Motor neuron (in vitro differentiated cells): ENCODE measurements at regions not wholly inside any gene's neighbourhood (a gene's known extent, or its start where the extent isn't known, plus 50 kb on each side); places are given as distances from the start of the nearest gene placed in this dataset.
"Not testable (repeated sequence)": the region's sequence is repeated elsewhere in the genome, so short reads cannot be mapped to it uniquely, and the experiment has no call there.

Experiments
- ATAC-seq, 8 experiments: fragments of 200-7000 bp; cut with Tn5 transposase; replicated peaks in 6 of 8; 2 replicates each; pipeline ENCODE4 v1.8.0; 2021; ENCODE audit warnings: mild to moderate bottlenecking in 8 of 8, moderate library complexity in 8 of 8
- H3K27ac ChIP-seq, 2 donors: fragments of 250-450 bp; sonication (Bioruptor Pico); 2 replicates each; pipeline ENCODE4 v1.9.0; 2021; ENCODE audit warnings: antibody characterized with exemption in 2 of 2, mild to moderate bottlenecking in 2 of 2, moderate library complexity in 1 of 2
- H3K4me1 ChIP-seq, 2 donors: fragments of 250-450 bp; sonication (Bioruptor Pico); replicated peaks in 1 of 2; 2 replicates each; pipeline ENCODE4 v1.6.1; 2021; ENCODE audit warnings: antibody characterized with exemption in 2 of 2, mild to moderate bottlenecking in 2 of 2, moderate library complexity in 1 of 2
- H3K4me3 ChIP-seq, 5 donors: fragments of 250-450 bp; sonication (Bioruptor Pico); 2 replicates each; pipeline ENCODE4 v1.9.0; 2021; ENCODE audit warnings: antibody characterized with exemption in 5 of 5, mild to moderate bottlenecking in 5 of 5, moderate library complexity in 4 of 5
- WGBS, 10 experiments: fragments of 450-650 bp; shearing (Covaris generic); methylation state at CpG; one replicate each; pipeline ENCODE4 v1.0.0; 2022; 5-methylcytosine and 5-hydroxymethylcytosine counted together
- in situ Hi-C, 9 experiments: fragments of 400-800 bp; cut with MboI; loops; one replicate each; pipeline ENCODE4 v1.15.0; 2021; ENCODE audit warnings: low sequenced_read_pairs in 9 of 9, low pct_unique_long_range_greater_than_20kb in 2 of 9; ENCODE audit not compliant: unreplicated experiment in 9 of 9

DNA sequence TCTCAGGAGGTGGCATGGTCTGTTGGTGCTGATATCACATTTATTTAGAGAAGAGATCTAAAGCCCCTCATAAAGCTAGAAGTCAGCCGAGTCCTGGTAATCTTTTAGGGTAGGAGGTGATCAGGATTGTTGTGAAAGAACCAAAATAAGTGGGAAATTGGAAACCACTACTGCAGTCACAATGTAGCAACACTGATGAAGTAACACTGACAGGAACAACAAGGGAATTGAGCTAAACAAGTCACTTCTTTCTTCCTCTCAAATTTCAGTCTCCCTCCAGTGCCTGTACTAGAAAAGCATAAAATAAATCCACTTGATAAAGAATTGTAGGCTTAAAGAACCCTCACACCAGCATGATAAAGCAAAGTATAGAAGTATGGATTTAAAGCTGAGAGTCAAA, 1509.0 kb downstream of the GRIK2 start:
- H3K27ac ChIP-seq: no peak overlapping the region
- WGBS, 10 experiments: 0 to 100% (median 54%) methylated on average over 1 of the region's 1 CpG; no CpG with 5 or more reads in 2 of the 10 experiments
- H3K4me1 ChIP-seq: no peaks in the 10 kb centered on the region
- no peak overlapping the region for H3K4me3 ChIP-seq
- in situ Hi-C loops: no loop called here
- no peak for ATAC-seq

DNA sequence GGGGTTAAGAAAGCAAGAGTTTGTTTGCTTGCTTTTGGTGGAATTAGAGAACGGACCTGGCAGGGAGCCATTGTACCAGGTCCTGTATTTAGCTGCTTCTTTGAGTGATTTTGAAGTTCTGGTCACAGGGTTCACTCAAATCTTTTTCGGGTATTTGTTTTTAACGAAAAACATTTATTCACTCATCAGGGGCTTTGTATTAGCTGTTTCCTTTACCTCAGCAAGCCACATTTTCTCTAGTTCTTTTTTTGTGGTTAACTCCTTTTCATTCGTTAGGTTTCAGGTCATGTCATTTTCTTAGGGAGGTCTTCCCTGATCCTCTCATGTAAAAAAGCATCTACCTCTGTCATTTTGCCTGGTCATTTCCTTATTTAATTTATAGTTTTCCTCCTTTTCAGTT, 1502.2 kb downstream of the GRIK2 start:
- no peak for ATAC-seq

GRCh38 chr6:102885165-102885564, 1491.7 kb downstream of the GRIK2 start:
- Histone ChIP-seq H3K4me3 (no peak overlapping the region), H3K4me1 (no peaks in the 10 kb centered on the region), H3K27ac (no peak overlapping the region)
- 10 to 100% (median 39%) methylated on average over 1 to 2 of the region's 2 CpGs; no CpG with 5 or more reads in 2 of the 10 experiments for WGBS, 10 experiments
- in situ Hi-C loops: no loop called here
- ATAC-seq: no peak

More for the DNA sequence above, 1502.2 kb downstream of the GRIK2 start:
- 0 to 94% (median 67%) methylated on average over 1 to 4 of the region's 4 CpGs; no CpG with 5 or more reads in 1 of the 10 experiments for WGBS, 10 experiments
- in situ Hi-C loops: no loop called here
- no peak overlapping the region for H3K4me3 ChIP-seq
- no peaks in the 10 kb centered on the region for H3K4me1 ChIP-seq
- H3K27ac ChIP-seq: no peak overlapping the region

GRCh38 chr6:102853249-102853955, 1459.9 kb downstream of the GRIK2 start:
- Histone ChIP-seq H3K4me1 (peaks cover 0 to 4% of the 10 kb centered on the region in 2 donors), H3K4me3 (no peak overlapping the region), H3K27ac (no peak overlapping the region)
- 11 to 100% (median 45%) methylated on average over 1 to 2 of the region's 2 CpGs; no CpG with 5 or more reads in 1 of the 10 experiments for WGBS, 10 experiments
- peak in 1 of 8 experiments; percentile 17 for ATAC-seq
- in situ Hi-C loops: no loop called here

DNA sequence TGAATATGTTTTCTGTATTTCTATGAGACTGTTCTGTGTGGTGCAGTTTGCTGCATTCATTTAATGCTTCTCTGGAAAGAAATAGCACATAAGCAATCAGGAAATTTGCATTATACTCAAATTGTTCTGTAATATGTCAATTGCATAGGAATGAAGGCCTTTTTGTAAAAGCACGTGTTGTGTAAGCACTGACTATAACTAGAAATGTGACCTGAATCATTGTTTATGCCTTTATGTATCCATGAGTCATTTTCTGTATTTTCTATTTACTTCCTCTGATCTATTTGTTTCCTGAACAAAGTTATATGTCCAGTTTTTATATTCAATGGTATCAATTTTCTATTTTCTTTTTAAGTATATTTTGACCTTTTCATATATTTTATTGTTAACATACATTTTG, 1455.3 kb downstream of the GRIK2 start:
- Histone ChIP-seq H3K4me1 (peaks cover 0 to 4% of the 10 kb centered on the region in 2 donors), H3K27ac (no peak overlapping the region), H3K4me3 (no peak overlapping the region)
- WGBS, 10 experiments: 0 to 100% (median 50%) methylated on average over 1 of the region's 1 CpG; no CpG with 5 or more reads in 1 of the 10 experiments
- ATAC-seq: no peak
- in situ Hi-C loops: no loop called here

DNA sequence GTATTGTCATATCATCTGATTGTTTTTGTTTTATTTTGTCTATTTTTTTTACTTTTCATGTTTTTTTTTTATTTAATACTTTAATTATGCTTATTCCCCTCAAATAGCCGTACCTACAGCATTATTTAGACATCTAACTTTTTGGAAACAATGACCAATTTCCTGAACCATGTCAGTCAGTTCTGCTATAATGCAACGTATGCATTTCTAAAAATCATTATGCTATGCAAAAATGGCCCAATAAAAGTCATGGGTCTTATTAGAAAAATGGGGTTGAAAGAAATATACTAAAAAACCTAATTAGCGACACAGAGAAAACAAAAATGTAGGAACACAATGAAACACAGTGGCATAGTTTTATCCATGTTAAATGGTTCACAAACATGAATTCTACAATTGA, 1454.7 kb downstream of the GRIK2 start:
- Histone ChIP-seq H3K27ac (no peak overlapping the region), H3K4me3 (no peak overlapping the region), H3K4me1 (peaks cover 0 to under 1% of the 10 kb centered on the region in 2 donors)
- in situ Hi-C loops: no loop called here
- 0 to 100% (median 79%) methylated on average over 1 to 3 of the region's 3 CpGs for WGBS, 10 experiments
- ATAC-seq: no peak

- WGBS, 10 experiments: 0 to 95% (median 35%) methylated on average over 1 to 2 of the region's 2 CpGs; no CpG with 5 or more reads in 2 of the 10 experiments
- in situ Hi-C loops: no loop called here
- Histone ChIP-seq H3K27ac (no peak overlapping the region), H3K4me1 (peaks cover 0 to 11% of the 10 kb centered on the region in 2 donors), H3K4me3 (no peak overlapping the region)
- ATAC-seq: peak in 2 of 8 experiments; percentile 54 to 73
Measured at GRCh38 chr6:102841060-102841459, 1447.6 kb downstream of the GRIK2 start.

GRCh38 chr6:102832021-102832420, 1438.5 kb downstream of the GRIK2 start:
- Histone ChIP-seq H3K4me3 (no peak overlapping the region), H3K4me1 (peaks cover 0 to 2% of the 10 kb centered on the region in 2 donors), H3K27ac (no peak overlapping the region)
- 0 to 100% (median 100%) methylated on average over 1 of the region's 1 CpG; no CpG with 5 or more reads in 1 of the 10 experiments for WGBS, 10 experiments
- ATAC-seq: no peak
- in situ Hi-C loops: no loop called here

GRCh38 chr6:102820098-102820497, 1426.6 kb downstream of the GRIK2 start:
- Histone ChIP-seq H3K4me1 (peaks cover 0 to 16% of the 10 kb centered on the region in 2 donors), H3K27ac (no peak overlapping the region), H3K4me3 (no peak overlapping the region)
- peak in 3 of 8 experiments; percentile 36 to 59 (median 57) for ATAC-seq
- 6 to 89% (median 48%) methylated on average over 1 to 2 of the region's 2 CpGs for WGBS, 10 experiments
- in situ Hi-C loops: no loop called here

GRCh38 chr6:102815207-102815606, 1421.7 kb downstream of the GRIK2 start:
- in situ Hi-C loops: no loop called here
- no peak for ATAC-seq
- WGBS, 10 experiments: 0 to 91% (median 75%) methylated on average over 1 to 4 of the region's 4 CpGs; no CpG with 5 or more reads in 1 of the 10 experiments
- H3K4me1 ChIP-seq: peaks cover 0 to 9% of the 10 kb centered on the region in 2 donors
- H3K27ac ChIP-seq: no peak overlapping the region
- H3K4me3 ChIP-seq: no peak overlapping the region

DNA sequence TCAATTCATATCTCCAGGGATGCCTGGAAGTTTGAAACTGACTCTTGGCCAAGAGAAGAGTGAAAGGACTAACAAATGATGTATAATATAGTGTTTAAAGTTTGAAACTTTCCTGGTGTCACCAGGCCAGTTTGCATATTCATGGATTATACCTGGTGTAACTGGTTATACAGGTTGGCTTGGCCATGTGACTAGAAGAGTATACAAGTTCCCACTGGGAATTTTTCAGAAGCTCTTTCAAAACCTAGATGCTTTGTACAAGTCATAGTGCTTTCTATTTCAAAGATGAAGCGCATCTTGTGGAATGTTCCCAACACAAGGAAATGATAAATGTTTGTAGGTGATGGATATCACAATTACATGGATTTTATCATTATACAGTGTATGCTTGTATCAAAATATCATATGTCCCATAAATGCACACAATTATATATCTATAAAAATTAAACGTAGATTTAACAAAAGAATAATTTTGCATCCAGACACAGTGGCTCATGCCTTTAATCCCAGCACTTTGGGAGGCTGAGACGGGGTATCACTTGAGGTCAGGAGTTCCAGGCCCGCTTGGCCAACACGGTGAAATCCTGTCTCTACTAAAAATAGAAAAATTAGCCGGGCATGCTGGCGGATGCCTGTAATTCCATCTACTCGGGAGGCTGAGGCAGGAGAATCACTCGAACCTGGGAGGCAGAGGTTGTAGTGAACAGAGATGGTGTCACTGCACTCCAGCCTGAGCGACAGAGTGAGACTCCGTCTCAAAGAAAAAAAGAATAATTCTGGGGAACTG, 1420.2 kb downstream of the GRIK2 start:
- WGBS, 10 experiments: 42 to 100% (median 86%) methylated on average over 2 to 11 of the region's 11 CpGs
- Histone ChIP-seq H3K4me3 (no peak overlapping the region), H3K27ac (no peak overlapping the region), H3K4me1 (no peaks in the 10 kb centered on the region)
- no peak for ATAC-seq
- in situ Hi-C loops: no loop called here

- Histone ChIP-seq H3K4me1 (no peaks in the 10 kb centered on the region), H3K27ac (no peak overlapping the region), H3K4me3 (no peak overlapping the region)
- in situ Hi-C loops: no loop called here
- WGBS, 10 experiments: 0 to 82% (median 69%) methylated on average over 1 to 3 of the region's 3 CpGs; no CpG with 5 or more reads in 1 of the 10 experiments
- ATAC-seq: no peak
Measured at GRCh38 chr6:102812242-102812641, 1418.7 kb downstream of the GRIK2 start.

DNA sequence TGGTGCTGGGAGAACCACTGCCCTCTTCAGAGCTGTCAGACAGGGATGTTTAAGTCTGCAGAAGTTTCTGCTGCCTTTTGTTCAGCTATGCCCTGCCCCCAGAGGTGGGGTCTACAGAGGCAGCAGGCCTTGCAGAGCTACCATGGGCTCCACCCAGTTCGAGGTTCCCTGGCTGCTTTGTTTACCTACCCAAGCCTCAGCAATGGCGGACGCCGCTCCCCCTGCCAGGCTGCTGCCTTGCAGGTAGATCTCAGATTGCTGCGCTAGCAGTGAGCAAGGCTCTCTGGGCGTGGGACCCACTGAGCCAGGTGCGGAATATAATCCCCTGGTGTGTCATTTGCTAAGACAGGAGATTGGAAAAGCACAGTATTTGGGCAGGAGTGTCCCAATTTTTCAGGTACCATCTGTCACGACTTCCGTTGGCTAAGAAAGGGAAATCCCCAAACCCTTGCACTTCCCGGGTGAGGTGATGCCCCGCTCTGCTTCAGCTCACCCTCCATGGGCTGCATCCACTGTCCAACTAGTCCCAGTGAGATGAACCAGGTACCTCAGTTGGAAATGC, 1415.5 kb downstream of the GRIK2 start:
- 50 to 100% (median 92%) methylated on average over 2 to 6 of the region's 11 CpGs; no CpG with 5 or more reads in 2 of the 10 experiments for WGBS, 10 experiments
- ATAC-seq, H3K4me3 ChIP-seq, H3K27ac ChIP-seq, in situ Hi-C loops, H3K4me1 ChIP-seq: not testable (repeated sequence)
